ENCODE measurements at regions not wholly inside any gene's neighbourhood (a gene's known extent, or its start where the extent isn't known, plus 50 kb on each side); places are given as distances from the start of the nearest gene placed in this dataset.
"Not testable (repeated sequence)": the region's sequence is repeated elsewhere in the genome, so short reads cannot be mapped to it uniquely, and the experiment has no call there.

DNA sequence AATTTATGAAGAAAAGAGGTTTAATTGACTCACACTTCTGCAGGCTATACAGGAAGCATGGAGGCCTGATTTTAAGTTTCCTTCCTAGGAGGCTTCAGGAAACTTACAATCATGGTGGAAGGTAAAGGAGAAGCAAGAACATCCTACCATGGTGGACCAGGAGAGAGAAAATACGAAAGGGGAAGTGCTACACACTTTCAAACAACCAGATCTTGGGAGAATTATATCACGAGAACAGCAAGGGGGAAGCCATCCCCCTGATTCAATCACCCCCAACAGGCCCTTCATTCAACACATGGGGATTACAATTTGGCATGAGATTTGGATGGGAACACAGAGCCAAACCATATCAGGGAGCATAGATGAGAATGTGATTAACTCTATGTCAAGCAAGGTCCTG lies 121.0 kb downstream of the MTHFS start:
- DNase-seq: no peak

DNA sequence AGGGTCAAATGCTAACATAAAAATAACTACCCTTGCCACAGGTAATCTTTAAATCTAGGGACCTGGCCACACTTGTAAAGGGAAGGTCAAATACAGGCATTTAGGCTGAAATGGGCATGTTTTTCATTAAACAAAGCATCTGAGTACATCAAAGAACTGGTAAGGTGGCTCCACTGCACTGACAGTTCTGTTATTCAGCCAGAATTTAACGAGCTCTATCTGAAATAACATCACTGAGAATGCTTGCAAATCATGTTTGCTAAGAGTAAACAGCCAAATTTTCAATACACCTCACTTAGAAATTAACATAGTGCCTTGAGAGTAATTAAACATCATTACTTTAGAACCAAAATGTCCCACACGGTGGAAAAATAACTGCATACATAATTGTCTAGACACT lies 118.9 kb downstream of the MTHFS start:
- DNase-seq: no peak

GRCh38 chr15:79778378-79778990 lies 118.3 kb downstream of the MTHFS start:
- no peak for DNase-seq

- DNase-seq: peak; percentile 78
Measured at GRCh38 chr15:79779746-79780145, 117.1 kb downstream of the MTHFS start.

GRCh38 chr15:79782307-79782706 lies 114.5 kb downstream of the MTHFS start:
- not testable (repeated sequence) for DNase-seq

Data from activated CD4-positive, alpha-beta T cell treated with anti-CD3 and anti-CD28 coated beads, Interleukin-10, Interleukin-2, amounts not matched to agents 100 ng/mL and 50 ng/mL, durations not matched to agents 16 hours and 8 hours (primary cell).